GM23338 (cell line): ENCODE measurements at regions not wholly inside any gene's neighbourhood (a gene's known extent, or its start where the extent isn't known, plus 50 kb on each side); places are given as distances from the start of the nearest gene placed in this dataset.

ENCODE experiments used
- EZH2 ChIP-seq: fragments of 200-600 bp; sonication (generic); IDR thresholded peaks from one replicate; pipeline ENCODE4 v1.8.0; 2017; ENCODE audit warnings: antibody characterized with exemption, mild to moderate bottlenecking, low read depth; ENCODE audit not compliant: unreplicated experiment
- EZH2phosphoT487 ChIP-seq: fragments of 200-600 bp; sonication (generic); IDR thresholded peaks from one replicate; pipeline ENCODE4 v1.8.1; 2018; ENCODE audit warnings: antibody characterized with exemption; ENCODE audit not compliant: unreplicated experiment
- NANOG ChIP-seq: IDR thresholded peaks from 2 replicates; pipeline ENCODE4 v1.6.1; 2016; ENCODE audit warnings: antibody characterized with exemption, borderline replicate concordance
- POLR2AphosphoS5 ChIP-seq: IDR thresholded peaks from 2 replicates; pipeline ENCODE4 v1.6.1; 2016; ENCODE audit warnings: antibody characterized with exemption, low read depth
- TF ChIP-seq, protein P1 (sequence below), 2 experiments: fragments of 200-600 bp in 1 of 2; sonication (generic) in 1 of 2; conservative IDR thresholded peaks; 2 replicates each; pipeline versions ENCODE4 v1.5.1 to v1.6.1; 2016 to 2017; ENCODE audit warnings: antibody characterized with exemption in 2 of 2, low read depth in 2 of 2, mild to moderate bottlenecking in 2 of 2, moderate library complexity in 1 of 2
- TF ChIP-seq, protein P2 (sequence below): IDR thresholded peaks from one replicate; pipeline ENCODE4 v1.6.1; 2018; ENCODE audit warnings: antibody characterized with exemption; ENCODE audit not compliant: unreplicated experiment

DNA sequence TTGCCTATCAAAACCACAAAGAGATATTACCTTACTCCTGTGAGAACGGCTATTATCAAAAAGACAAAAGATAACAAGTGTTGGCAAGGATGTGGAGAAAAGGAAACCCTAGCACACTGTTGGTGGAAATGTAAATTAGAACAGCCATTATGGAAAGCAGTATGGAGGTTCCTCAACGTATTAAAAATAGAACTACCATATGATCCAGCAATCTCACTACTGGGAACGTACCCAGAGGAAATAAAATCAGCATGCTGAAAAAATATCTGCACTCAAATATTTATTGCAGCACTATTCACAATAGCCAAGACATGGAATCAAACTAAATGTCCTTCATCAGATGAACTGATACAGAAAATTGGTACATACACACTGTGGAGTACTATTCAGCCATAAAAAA, 149.4 kb upstream of the MLN start:
- TF ChIP-seq, protein P1, sequence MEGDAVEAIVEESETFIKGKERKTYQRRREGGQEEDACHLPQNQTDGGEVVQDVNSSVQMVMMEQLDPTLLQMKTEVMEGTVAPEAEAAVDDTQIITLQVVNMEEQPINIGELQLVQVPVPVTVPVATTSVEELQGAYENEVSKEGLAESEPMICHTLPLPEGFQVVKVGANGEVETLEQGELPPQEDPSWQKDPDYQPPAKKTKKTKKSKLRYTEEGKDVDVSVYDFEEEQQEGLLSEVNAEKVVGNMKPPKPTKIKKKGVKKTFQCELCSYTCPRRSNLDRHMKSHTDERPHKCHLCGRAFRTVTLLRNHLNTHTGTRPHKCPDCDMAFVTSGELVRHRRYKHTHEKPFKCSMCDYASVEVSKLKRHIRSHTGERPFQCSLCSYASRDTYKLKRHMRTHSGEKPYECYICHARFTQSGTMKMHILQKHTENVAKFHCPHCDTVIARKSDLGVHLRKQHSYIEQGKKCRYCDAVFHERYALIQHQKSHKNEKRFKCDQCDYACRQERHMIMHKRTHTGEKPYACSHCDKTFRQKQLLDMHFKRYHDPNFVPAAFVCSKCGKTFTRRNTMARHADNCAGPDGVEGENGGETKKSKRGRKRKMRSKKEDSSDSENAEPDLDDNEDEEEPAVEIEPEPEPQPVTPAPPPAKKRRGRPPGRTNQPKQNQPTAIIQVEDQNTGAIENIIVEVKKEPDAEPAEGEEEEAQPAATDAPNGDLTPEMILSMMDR (conservative IDR thresholded peaks at IDR 0.05; ENCODE audit: low read depth in 2 of 2) = no peak
- TF ChIP-seq, protein P2, sequence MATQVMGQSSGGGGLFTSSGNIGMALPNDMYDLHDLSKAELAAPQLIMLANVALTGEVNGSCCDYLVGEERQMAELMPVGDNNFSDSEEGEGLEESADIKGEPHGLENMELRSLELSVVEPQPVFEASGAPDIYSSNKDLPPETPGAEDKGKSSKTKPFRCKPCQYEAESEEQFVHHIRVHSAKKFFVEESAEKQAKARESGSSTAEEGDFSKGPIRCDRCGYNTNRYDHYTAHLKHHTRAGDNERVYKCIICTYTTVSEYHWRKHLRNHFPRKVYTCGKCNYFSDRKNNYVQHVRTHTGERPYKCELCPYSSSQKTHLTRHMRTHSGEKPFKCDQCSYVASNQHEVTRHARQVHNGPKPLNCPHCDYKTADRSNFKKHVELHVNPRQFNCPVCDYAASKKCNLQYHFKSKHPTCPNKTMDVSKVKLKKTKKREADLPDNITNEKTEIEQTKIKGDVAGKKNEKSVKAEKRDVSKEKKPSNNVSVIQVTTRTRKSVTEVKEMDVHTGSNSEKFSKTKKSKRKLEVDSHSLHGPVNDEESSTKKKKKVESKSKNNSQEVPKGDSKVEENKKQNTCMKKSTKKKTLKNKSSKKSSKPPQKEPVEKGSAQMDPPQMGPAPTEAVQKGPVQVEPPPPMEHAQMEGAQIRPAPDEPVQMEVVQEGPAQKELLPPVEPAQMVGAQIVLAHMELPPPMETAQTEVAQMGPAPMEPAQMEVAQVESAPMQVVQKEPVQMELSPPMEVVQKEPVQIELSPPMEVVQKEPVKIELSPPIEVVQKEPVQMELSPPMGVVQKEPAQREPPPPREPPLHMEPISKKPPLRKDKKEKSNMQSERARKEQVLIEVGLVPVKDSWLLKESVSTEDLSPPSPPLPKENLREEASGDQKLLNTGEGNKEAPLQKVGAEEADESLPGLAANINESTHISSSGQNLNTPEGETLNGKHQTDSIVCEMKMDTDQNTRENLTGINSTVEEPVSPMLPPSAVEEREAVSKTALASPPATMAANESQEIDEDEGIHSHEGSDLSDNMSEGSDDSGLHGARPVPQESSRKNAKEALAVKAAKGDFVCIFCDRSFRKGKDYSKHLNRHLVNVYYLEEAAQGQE = no peak
- no peak for TF ChIP-seq POLR2AphosphoS5
- no peak for TF ChIP-seq EZH2
- no peak for TF ChIP-seq NANOG
- TF ChIP-seq EZH2phosphoT487 = no peak
